ENCODE measurements at regions not wholly inside any gene's neighbourhood (a gene's known extent, or its start where the extent isn't known, plus 50 kb on each side); places are given as distances from the start of the nearest gene placed in this dataset.

- TF ChIP-seq CTCF (IDR thresholded peaks at IDR 0.05; ENCODE audit: insufficient read depth, low read length, poor library complexity, severe bottlenecking) (no peak), EZH2phosphoT487 (conservative IDR thresholded peaks at IDR 0.05; ENCODE audit: low read length) (no peak)
Measured at GRCh38 chr7:118429141-118429540, 204.6 kb downstream of the ANKRD7 start.
